GM12874 (cell line): ENCODE measurements at regions not wholly inside any gene's neighbourhood (a gene's known extent, or its start where the extent isn't known, plus 50 kb on each side); places are given as distances from the start of the nearest gene placed in this dataset.

Experiments used
- CTCF ChIP-seq: IDR thresholded peaks from 2 replicates; pipeline ENCODE4 v1.5.1; 2011; ENCODE audit warnings: low read depth, mild to moderate bottlenecking, control low read depth, low read length, moderate library complexity; ENCODE audit not compliant: insufficient read depth

GRCh38 chr1:234674218-234674815, 64.3 kb upstream of the IRF2BP2 start:
- TF ChIP-seq CTCF = no peak

GRCh38 chr1:234672349-234673135, 62.6 kb upstream of the IRF2BP2 start:
- no peak for TF ChIP-seq CTCF

GRCh38 chr1:234670967-234671626, 61.1 kb upstream of the IRF2BP2 start:
- TF ChIP-seq CTCF = no peak

GRCh38 chr1:234669499-234669898, 59.5 kb upstream of the IRF2BP2 start:
- TF ChIP-seq CTCF = no peak

GRCh38 chr1:234668577-234668955, 58.6 kb upstream of the IRF2BP2 start:
- no peak for TF ChIP-seq CTCF

GRCh38 chr1:234667600-234668576, 57.9 kb upstream of the IRF2BP2 start:
- no peak for TF ChIP-seq CTCF
